Testis (tissue), 2 donors: ENCODE measurements at regions not wholly inside any gene's neighbourhood (a gene's known extent, or its start where the extent isn't known, plus 50 kb on each side); places are given as distances from the start of the nearest gene placed in this dataset.

Source experiments
- POLR2A ChIP-seq: fragments of 450-650 bp; IDR thresholded peaks from one replicate; pipeline ENCODE4 v1.6.1; 2017; ENCODE audit warnings: antibody characterized with exemption, mild to moderate bottlenecking, moderate library complexity
- TF ChIP-seq, protein P1 (sequence below), 3 experiments: fragments of 450-650 bp in 2 of 3; fragments of 200-600 bp in 1 of 3; sonication (generic) in 1 of 3; IDR thresholded peaks; one replicate each; pipeline ENCODE4 v1.5.1; 2016 to 2019; ENCODE audit warnings: antibody characterized with exemption in 3 of 3, mild to moderate bottlenecking in 2 of 3, moderate library complexity in 1 of 3

DNA sequence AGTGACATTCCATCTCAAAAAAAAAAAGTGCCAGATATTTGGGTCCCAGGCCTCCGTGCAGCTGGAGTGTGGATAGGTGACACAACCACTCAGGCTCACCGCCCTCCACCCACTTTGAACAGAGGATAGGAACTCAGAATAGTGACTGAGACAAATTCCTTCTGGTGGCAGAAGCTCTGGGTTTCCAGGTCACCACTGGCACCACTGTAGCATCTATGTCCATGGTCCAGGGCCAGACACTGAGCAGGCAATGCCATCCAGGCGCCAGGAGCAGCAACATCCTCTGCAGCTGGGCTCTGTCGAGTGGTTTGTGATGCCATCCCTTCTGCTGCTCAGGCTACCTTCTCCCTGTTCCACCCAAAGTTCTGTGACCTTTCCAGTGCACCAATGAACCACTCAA lies 81.5 kb upstream of the PTPRM start:
- TF ChIP-seq, protein P1, sequence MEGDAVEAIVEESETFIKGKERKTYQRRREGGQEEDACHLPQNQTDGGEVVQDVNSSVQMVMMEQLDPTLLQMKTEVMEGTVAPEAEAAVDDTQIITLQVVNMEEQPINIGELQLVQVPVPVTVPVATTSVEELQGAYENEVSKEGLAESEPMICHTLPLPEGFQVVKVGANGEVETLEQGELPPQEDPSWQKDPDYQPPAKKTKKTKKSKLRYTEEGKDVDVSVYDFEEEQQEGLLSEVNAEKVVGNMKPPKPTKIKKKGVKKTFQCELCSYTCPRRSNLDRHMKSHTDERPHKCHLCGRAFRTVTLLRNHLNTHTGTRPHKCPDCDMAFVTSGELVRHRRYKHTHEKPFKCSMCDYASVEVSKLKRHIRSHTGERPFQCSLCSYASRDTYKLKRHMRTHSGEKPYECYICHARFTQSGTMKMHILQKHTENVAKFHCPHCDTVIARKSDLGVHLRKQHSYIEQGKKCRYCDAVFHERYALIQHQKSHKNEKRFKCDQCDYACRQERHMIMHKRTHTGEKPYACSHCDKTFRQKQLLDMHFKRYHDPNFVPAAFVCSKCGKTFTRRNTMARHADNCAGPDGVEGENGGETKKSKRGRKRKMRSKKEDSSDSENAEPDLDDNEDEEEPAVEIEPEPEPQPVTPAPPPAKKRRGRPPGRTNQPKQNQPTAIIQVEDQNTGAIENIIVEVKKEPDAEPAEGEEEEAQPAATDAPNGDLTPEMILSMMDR (IDR thresholded peaks at IDR 0.05) = no peak
- TF ChIP-seq POLR2A = no peak
